GM12878 (cell line): ENCODE measurements at regions not wholly inside any gene's neighbourhood (a gene's known extent, or its start where the extent isn't known, plus 50 kb on each side); places are given as distances from the start of the nearest gene placed in this dataset.

Experiments
- ATAC-seq: fragments of 200-7000 bp; cut with Tn5 transposase; 3 replicates; pipeline ENCODE4 v1.9.1; 2020; ENCODE audit warnings: mild to moderate bottlenecking, moderate library complexity
- BruUV-seq: library from RNA; stranded (reverse); fragments of 400-500 nt; replicated peaks from 2 replicates; lab custom pipeline; 2021; lab: Mats Ljungman, UMichigan
- CTCF ChIA-PET: fragments of 300-600 bp; sonication (Branson Sonifier 250); formaldehyde crosslinking; extraction: SDS; loops from one replicate; lab custom pipeline; 2021; ENCODE audit warnings: inconsistent platforms; lab: Yijun Ruan, JAX
- POLR2A ChIA-PET: fragments of 350-600 bp; formaldehyde crosslinking; extraction: SDS; loops from one replicate; lab custom pipeline; 2021; ENCODE audit warnings: inconsistent platforms; lab: Charles Lee
- RAD21 ChIA-PET: fragments of 300-600 bp; sonication (Branson Sonifier 250); formaldehyde crosslinking; loops from one replicate; lab custom pipeline; 2023; ENCODE audit warnings: antibody characterized with exemption; ENCODE audit not compliant: unreplicated experiment; lab: Charles Lee
- SMC1A ChIA-PET: fragments of 300-600 bp; sonication (Branson Sonifier 250); formaldehyde crosslinking; loops from one replicate; lab custom pipeline; 2023; ENCODE audit not compliant: unreplicated experiment, uncharacterized antibody; lab: Charles Lee
- DNase-seq: peaks from one replicate; pipeline ENCODE4 v3.0.0-alpha.2; 2011; ENCODE audit warnings: low read depth, low spot score
- FAIRE-seq: peaks from 3 replicates; lab custom pipeline; 2011; peaks lifted over from hg19 to GRCh38; lab: Jason Lieb, UNC
- H2AFZ ChIP-seq: 2 replicates; pipeline ENCODE4 v1.6.0; 2011; ENCODE audit warnings: low read depth, low read length, control low read depth; ENCODE audit not compliant: control insufficient read depth
- H3K27ac ChIP-seq: 2 replicates; pipeline ENCODE4 v1.5.1; 2011; ENCODE audit warnings: control low read depth; ENCODE audit not compliant: control insufficient read depth, insufficient read depth
- H3K27me3 ChIP-seq, 2 experiments: replicated peaks in 1 of 2; 2 replicates each; pipeline versions ENCODE4 v1.6.0 to v1.6.1; 2011; ENCODE audit warnings: low read length in 1 of 2; ENCODE audit not compliant: control insufficient read depth in 2 of 2, insufficient read depth in 2 of 2
- H3K36me3 ChIP-seq, 2 experiments: 2 replicates each; pipeline ENCODE4 v1.5.1; 2011; ENCODE audit warnings: low read length in 1 of 2; ENCODE audit not compliant: control insufficient read depth in 2 of 2, insufficient read depth in 2 of 2
- H3K4me1 ChIP-seq: 2 replicates; pipeline ENCODE4 v1.6.1; 2011; ENCODE audit warnings: mild to moderate bottlenecking, low read length, moderate library complexity, mixed read lengths; ENCODE audit not compliant: control insufficient read depth, insufficient read depth
- H3K4me2 ChIP-seq: 2 replicates; pipeline ENCODE4 v1.6.0; 2011; ENCODE audit warnings: control low read depth; ENCODE audit not compliant: control insufficient read depth, insufficient read depth
- H3K4me3 ChIP-seq: fragments of 200-600 bp; sonication (generic); 2 replicates; pipeline ENCODE4 v1.5.1; 2016
- H3K79me2 ChIP-seq: 2 replicates; pipeline ENCODE4 v1.6.0; 2011; ENCODE audit warnings: low read length; ENCODE audit not compliant: control insufficient read depth, insufficient read depth
- H3K9ac ChIP-seq: 2 replicates; pipeline ENCODE4 v1.8.0; 2011; ENCODE audit warnings: low read length, control low read depth, mixed read lengths; ENCODE audit not compliant: control insufficient read depth, insufficient read depth
- H3K9me3 ChIP-seq: replicated peaks from 3 replicates; pipeline ENCODE4 v1.5.1; 2011; ENCODE audit warnings: mild to moderate bottlenecking, low read length; ENCODE audit not compliant: control insufficient read depth, insufficient read depth
- H4K20me1 ChIP-seq: 2 replicates; pipeline ENCODE4 v1.6.0; 2011; ENCODE audit not compliant: control insufficient read depth, insufficient read depth
- POLR2A ChIP-seq: IDR thresholded peaks from 2 replicates; pipeline ENCODE4 v1.6.1; 2011; ENCODE audit warnings: low read depth, mild to moderate bottlenecking, low read length
- POLR2AphosphoS5 ChIP-seq: IDR thresholded peaks from 2 replicates; pipeline ENCODE4 v1.6.1; 2011; ENCODE audit warnings: mild to moderate bottlenecking, low read length, inconsistent platforms
- TCF12 ChIP-seq: IDR thresholded peaks from 2 replicates; pipeline ENCODE4 v1.6.1; 2011; ENCODE audit warnings: low read depth, mild to moderate bottlenecking, low read length
- WGBS: methylation state at CpG from one replicate; pipeline ENCODE4 v1.1.6; 2016; ENCODE audit warnings: low lambda C conversion rate; ENCODE audit not compliant: insufficient replicate concordance, insufficient coverage; ENCODE audit errors: missing lambda C conversion rate; 5-methylcytosine and 5-hydroxymethylcytosine counted together
- in situ Hi-C: fragments of 300-500 bp; cut with MboI; formaldehyde crosslinking; loops from 9 replicates; pipeline ENCODE4 v1.14.3; 2018; ENCODE audit warnings: mixed read lengths
- intact Hi-C: fragments of 100-400 bp; cut with micrococcal nuclease; formaldehyde crosslinking; loops from one replicate; pipeline ENCODE4 v1.14.2; 2022; ENCODE audit not compliant: unreplicated experiment
- TF ChIP-seq, protein P1 (sequence below): fragments of 450-650 bp; IDR thresholded peaks from 2 replicates; pipeline ENCODE4 v1.6.1; 2014; ENCODE audit warnings: mild to moderate bottlenecking
- TF ChIP-seq, protein P2 (sequence below): IDR thresholded peaks from 2 replicates; pipeline ENCODE4 v1.6.1; 2012; ENCODE audit warnings: low read depth, low read length, improper control_type of control experiment
- TF ChIP-seq, protein P3 (sequence below): fragments of 450-650 bp; IDR thresholded peaks from 2 replicates; pipeline ENCODE4 v1.6.1; 2017; ENCODE audit warnings: mild to moderate bottlenecking, moderate library complexity

DNA sequence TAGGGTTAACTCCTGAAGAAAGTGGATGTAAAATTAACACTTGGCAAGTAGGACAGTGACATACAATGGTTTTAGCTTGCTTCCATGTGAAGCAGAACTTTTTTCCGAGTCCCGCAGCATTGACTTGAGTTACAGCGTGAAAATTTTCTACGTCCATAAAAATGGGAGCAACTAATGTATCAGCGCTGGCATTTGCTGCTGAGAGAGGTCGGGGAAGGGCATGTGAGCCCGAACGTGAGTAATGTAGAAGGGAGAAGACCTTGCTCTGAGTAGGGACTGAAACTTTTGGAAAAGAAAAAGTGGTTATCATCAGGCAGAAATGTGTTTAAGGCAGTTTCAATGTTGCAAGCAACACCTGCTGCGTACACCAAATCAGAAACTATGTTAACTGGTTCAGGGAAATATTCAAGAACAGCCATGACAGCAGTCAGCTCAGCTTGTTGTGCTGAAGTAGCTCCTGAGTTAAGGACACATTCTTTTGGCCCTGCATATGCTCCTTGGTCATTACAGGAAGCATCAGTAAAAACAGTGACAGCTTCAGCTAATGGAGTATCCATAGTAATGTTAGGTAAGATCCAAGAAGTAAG, 70.9 kb upstream of the ARL4D start:
- no peak for DNase-seq
- Histone ChIP-seq H3K27ac (no peak overlapping the region), H3K4me3 (no peak overlapping the region), H2AFZ (no peak overlapping the region), H3K4me2 (no peak overlapping the region), H3K9ac (no peak overlapping the region), H3K4me1 (peaks cover 6% of the 10 kb centered on the region), H3K27me3 (no peaks in the 10 kb centered on the region), H3K79me2 (no peaks in the 10 kb centered on the region), H4K20me1 (no peaks in the 10 kb centered on the region), H3K36me3 (no peaks in the 10 kb centered on the region), H3K9me3 (no peaks in the 10 kb centered on the region)
- RAD21 ChIA-PET, result no interaction called here
- no peak for ATAC-seq
- CTCF ChIA-PET, result interaction anchor here (0.6 kb wide), 1 partner anchor 216 kb away, joined by 3 read pairs; no protein-coding TSS in a partner anchor
- 80% methylated on average over 9 of the region's 9 CpGs for WGBS
- POLR2A ChIA-PET, result no interaction called here
- no peak for FAIRE-seq
- in situ Hi-C loops (no loop called here), intact Hi-C loops (no loop called here)
- no peak for TF ChIP-seq POLR2A
- SMC1A ChIA-PET, result no interaction called here
- no TSS peak for BruUV-seq

DNA sequence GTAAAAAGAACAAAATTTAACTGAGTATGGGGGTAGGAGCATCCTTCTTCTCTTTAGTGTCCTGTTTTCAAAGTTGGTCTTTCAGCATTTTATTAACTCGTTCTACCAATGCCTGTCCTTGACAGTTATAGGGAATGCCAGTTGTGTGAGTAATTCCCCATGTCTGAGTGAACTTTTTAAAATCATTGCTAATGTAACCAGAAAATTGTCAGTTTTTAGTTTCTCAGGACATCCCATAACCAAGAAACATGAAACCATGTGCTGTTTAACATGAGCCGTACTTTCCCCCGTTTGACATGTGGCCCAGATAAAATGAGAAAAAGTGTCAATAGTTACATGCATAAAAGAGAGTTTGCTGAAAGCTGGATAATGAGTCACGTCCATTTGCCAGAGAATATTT, 71.4 kb upstream of the ARL4D start:
- SMC1A ChIA-PET, result no interaction called here
- TF ChIP-seq TCF12 (no peak), POLR2AphosphoS5 (no peak)
- TF ChIP-seq, protein P1, sequence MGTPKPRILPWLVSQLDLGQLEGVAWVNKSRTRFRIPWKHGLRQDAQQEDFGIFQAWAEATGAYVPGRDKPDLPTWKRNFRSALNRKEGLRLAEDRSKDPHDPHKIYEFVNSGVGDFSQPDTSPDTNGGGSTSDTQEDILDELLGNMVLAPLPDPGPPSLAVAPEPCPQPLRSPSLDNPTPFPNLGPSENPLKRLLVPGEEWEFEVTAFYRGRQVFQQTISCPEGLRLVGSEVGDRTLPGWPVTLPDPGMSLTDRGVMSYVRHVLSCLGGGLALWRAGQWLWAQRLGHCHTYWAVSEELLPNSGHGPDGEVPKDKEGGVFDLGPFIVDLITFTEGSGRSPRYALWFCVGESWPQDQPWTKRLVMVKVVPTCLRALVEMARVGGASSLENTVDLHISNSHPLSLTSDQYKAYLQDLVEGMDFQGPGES, result no peak
- TF ChIP-seq, protein P2, sequence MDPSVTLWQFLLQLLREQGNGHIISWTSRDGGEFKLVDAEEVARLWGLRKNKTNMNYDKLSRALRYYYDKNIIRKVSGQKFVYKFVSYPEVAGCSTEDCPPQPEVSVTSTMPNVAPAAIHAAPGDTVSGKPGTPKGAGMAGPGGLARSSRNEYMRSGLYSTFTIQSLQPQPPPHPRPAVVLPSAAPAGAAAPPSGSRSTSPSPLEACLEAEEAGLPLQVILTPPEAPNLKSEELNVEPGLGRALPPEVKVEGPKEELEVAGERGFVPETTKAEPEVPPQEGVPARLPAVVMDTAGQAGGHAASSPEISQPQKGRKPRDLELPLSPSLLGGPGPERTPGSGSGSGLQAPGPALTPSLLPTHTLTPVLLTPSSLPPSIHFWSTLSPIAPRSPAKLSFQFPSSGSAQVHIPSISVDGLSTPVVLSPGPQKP, result no peak
- TF ChIP-seq, protein P3, sequence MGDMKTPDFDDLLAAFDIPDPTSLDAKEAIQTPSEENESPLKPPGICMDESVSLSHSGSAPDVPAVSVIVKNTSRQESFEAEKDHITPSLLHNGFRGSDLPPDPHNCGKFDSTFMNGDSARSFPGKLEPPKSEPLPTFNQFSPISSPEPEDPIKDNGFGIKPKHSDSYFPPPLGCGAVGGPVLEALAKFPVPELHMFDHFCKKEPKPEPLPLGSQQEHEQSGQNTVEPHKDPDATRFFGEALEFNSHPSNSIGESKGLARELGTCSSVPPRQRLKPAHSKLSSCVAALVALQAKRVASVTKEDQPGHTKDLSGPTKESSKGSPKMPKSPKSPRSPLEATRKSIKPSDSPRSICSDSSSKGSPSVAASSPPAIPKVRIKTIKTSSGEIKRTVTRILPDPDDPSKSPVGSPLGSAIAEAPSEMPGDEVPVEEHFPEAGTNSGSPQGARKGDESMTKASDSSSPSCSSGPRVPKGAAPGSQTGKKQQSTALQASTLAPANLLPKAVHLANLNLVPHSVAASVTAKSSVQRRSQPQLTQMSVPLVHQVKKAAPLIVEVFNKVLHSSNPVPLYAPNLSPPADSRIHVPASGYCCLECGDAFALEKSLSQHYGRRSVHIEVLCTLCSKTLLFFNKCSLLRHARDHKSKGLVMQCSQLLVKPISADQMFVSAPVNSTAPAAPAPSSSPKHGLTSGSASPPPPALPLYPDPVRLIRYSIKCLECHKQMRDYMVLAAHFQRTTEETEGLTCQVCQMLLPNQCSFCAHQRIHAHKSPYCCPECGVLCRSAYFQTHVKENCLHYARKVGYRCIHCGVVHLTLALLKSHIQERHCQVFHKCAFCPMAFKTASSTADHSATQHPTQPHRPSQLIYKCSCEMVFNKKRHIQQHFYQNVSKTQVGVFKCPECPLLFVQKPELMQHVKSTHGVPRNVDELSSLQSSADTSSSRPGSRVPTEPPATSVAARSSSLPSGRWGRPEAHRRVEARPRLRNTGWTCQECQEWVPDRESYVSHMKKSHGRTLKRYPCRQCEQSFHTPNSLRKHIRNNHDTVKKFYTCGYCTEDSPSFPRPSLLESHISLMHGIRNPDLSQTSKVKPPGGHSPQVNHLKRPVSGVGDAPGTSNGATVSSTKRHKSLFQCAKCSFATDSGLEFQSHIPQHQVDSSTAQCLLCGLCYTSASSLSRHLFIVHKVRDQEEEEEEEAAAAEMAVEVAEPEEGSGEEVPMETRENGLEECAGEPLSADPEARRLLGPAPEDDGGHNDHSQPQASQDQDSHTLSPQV, result no peak

More for the DNA sequence above, 71.4 kb upstream of the ARL4D start:
- H3K36me3 ChIP-seq, result no peaks in the 10 kb centered on the region
- H3K27me3 ChIP-seq, result no peaks in the 10 kb centered on the region
- WGBS, result 40% methylated on average over 4 of the region's 4 CpGs
- FAIRE-seq (no peak), DNase-seq (no peak), ATAC-seq (no peak)
- H3K9ac ChIP-seq, result no peak overlapping the region
- in situ Hi-C loops, result no loop called here
- intact Hi-C loops, result no loop called here
- peaks cover 6% of the 10 kb centered on the region for H3K4me1 ChIP-seq
- CTCF ChIA-PET, result no interaction called here
- H3K27ac ChIP-seq, result no peak overlapping the region
- POLR2A ChIA-PET, result no interaction called here
- BruUV-seq, result no TSS peak
- H3K4me3 ChIP-seq, result no peak overlapping the region
- H2AFZ ChIP-seq, result no peak overlapping the region
- no peaks in the 10 kb centered on the region for H3K79me2 ChIP-seq
- no peak overlapping the region for H3K4me2 ChIP-seq
- no peaks in the 10 kb centered on the region for H4K20me1 ChIP-seq
- RAD21 ChIA-PET, result no interaction called here
- no peaks in the 10 kb centered on the region for H3K9me3 ChIP-seq
